ENCODE measurements at regions not wholly inside any gene's neighbourhood (a gene's known extent, or its start where the extent isn't known, plus 50 kb on each side); places are given as distances from the start of the nearest gene placed in this dataset.
"Not testable (repeated sequence)": the region's sequence is repeated elsewhere in the genome, so short reads cannot be mapped to it uniquely, and the experiment has no call there.

- Histone ChIP-seq H3K4me3 (ENCODE audit: low read length) (no peak overlapping the region), H3K36me3 (ENCODE audit: control insufficient read depth, insufficient read depth, low read length) (no peaks in the 10 kb centered on the region), H3K27ac (ENCODE audit: low read length) (no peak overlapping the region), H3K4me1 (ENCODE audit: control insufficient read depth, insufficient read depth, low read length) (no peaks in the 10 kb centered on the region), H3K9me3 (ENCODE audit: control insufficient read depth, insufficient read depth, low read length) (no peaks in the 10 kb centered on the region), H3K27me3 (ENCODE audit: control insufficient read depth, insufficient read depth, low read length) (no peaks in the 10 kb centered on the region)
- no CpG with 5 or more reads among the region's 6 CpGs for WGBS (ENCODE audit: insufficient coverage, insufficient read length)
- no peak for DNase-seq (ENCODE audit: low read depth, low spot score)
Observed at GRCh38 chr10:117761695-117762094, 219.1 kb downstream of the EMX2 start.

DNA sequence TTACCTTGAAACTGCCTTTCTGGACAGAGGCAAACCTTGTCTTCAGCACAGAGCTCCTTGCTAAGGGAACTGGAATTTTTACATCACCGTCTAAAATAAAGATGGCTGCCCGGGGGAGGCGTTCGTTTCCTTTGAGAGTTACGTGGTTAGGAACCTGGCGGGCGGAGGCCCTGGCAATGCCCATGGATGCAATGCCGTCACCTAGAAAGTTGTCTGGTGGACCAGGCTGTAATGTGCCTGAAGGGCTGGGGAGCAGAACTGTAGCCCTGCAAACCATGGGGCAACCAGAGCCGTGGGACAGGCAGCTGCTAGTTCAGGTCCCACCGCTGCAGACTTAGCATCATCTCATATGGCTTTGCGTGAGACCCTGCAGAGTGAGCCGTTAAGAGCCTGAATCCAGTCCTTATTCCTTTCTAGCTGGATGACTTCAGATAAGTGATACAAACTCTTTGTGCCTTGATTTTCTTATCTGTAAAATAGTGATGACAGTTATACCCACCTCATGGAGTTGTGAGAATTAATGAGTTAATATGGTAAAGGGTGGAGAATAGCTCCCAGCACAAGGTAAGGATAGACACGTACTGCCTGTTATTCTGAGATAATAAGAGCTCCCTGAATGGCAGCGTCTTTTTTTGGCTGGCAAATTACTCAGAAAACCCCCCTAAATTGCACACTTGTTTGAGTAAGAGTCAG, 219.7 kb downstream of the EMX2 start:
- WGBS (ENCODE audit: insufficient coverage, insufficient read length): no CpG with 5 or more reads among the region's 14 CpGs
- DNase-seq (ENCODE audit: low read depth, low spot score): no peak
- no peaks in the 10 kb centered on the region for H3K27me3 ChIP-seq (ENCODE audit: control insufficient read depth, insufficient read depth, low read length)

DNA sequence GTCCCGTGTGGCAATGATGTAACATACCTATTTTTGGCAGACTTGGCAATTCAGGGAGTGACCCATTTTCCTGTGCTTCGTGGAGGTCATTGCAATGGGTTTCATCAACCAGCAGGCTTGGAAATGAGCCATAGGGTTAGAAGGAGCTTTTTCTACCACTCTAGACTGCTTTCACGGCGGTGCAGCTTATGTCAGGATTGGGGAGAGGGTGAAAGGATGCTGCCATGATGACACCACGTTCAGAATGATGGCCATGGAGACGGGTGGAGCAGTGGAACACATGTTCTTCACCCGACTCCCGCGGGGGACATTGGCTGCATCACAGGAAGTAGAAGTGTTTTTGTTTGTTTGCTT, 220.2 kb downstream of the EMX2 start:
- H3K4me3 ChIP-seq (ENCODE audit: low read length): no peak overlapping the region
- H3K27me3 ChIP-seq (ENCODE audit: control insufficient read depth, insufficient read depth, low read length): no peaks in the 10 kb centered on the region
- H3K4me1 ChIP-seq (ENCODE audit: control insufficient read depth, insufficient read depth, low read length): no peaks in the 10 kb centered on the region
- H3K27ac ChIP-seq (ENCODE audit: low read length): no peak overlapping the region
- H3K9me3 ChIP-seq (ENCODE audit: control insufficient read depth, insufficient read depth, low read length): no peaks in the 10 kb centered on the region
- no peaks in the 10 kb centered on the region for H3K36me3 ChIP-seq (ENCODE audit: control insufficient read depth, insufficient read depth, low read length)
- no peak for DNase-seq (ENCODE audit: low read depth, low spot score)
- WGBS (ENCODE audit: insufficient coverage, insufficient read length): no CpG with 5 or more reads among the region's 9 CpGs

More for the DNA sequence above, 219.7 kb downstream of the EMX2 start:
- H3K27ac ChIP-seq (ENCODE audit: low read length): no peak overlapping the region
- no peaks in the 10 kb centered on the region for H3K4me1 ChIP-seq (ENCODE audit: control insufficient read depth, insufficient read depth, low read length)
- no peaks in the 10 kb centered on the region for H3K36me3 ChIP-seq (ENCODE audit: control insufficient read depth, insufficient read depth, low read length)
- H3K9me3 ChIP-seq (ENCODE audit: control insufficient read depth, insufficient read depth, low read length): no peaks in the 10 kb centered on the region
- no peak overlapping the region for H3K4me3 ChIP-seq (ENCODE audit: low read length)

DNA sequence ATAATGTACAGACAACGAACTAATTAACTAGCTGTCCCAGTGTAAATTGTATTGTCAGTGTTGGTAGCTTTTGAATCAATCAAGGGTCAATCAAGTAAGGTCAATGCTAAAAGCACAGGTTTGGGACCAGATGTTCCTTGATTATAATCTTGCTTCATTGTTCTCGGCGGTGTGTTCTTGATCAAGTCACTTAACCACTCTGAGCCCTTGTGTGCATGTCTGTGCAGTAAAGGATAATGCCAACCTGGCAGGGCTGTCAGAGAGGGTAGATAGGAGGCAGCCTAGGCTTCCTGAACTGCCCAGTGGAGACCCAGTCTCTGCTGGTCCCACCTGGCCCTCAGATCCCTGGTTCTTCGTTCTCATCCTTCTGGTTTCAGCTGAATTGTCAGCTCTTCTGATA, 221.0 kb downstream of the EMX2 start:
- Histone ChIP-seq H3K27ac (ENCODE audit: low read length) (no peak overlapping the region), H3K36me3 (ENCODE audit: control insufficient read depth, insufficient read depth, low read length) (no peaks in the 10 kb centered on the region), H3K27me3 (ENCODE audit: control insufficient read depth, insufficient read depth, low read length) (no peaks in the 10 kb centered on the region), H3K4me1 (ENCODE audit: control insufficient read depth, insufficient read depth, low read length) (no peaks in the 10 kb centered on the region), H3K9me3 (ENCODE audit: control insufficient read depth, insufficient read depth, low read length) (no peaks in the 10 kb centered on the region), H3K4me3 (ENCODE audit: low read length) (no peak overlapping the region)
- DNase-seq (ENCODE audit: low read depth, low spot score): no peak
- no CpG with 5 or more reads among the region's 4 CpGs for WGBS (ENCODE audit: insufficient coverage, insufficient read length)

DNA sequence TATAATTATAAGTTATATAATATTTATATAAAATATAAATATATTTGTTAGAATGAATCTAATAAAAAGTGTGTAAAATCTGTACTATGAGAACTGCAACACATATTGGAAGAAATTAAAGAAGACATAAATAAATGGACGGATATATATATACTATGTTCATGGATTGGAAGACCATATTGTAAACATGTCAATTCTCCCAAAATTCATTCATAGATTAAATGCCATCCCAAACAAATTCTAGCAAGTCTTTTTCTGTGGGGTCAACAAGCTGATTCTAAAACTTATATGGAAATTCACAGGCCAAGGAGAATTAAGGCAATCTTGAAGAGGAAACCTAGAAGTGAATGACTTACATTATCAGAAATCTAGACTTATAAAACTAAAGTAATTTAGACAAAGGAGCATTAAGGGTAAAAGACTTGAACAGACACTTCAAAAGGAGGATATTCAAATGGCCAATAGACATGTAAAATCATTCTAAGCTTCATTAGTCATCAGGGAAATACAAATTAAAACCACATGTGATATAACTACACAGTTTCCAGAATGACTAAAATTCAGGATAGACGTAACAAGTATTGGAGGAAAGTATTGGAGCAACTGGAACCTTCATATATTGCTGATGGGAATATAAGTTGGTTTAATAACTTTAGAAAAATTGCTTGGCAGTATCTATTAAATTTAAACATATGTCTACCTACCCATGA, 225.9 kb downstream of the EMX2 start:
- WGBS (ENCODE audit: insufficient coverage, insufficient read length): no CpG with 5 or more reads among the region's 2 CpGs
- Histone ChIP-seq H3K9me3 (ENCODE audit: control insufficient read depth, insufficient read depth, low read length) (no peaks in the 10 kb centered on the region), H3K4me1 (ENCODE audit: control insufficient read depth, insufficient read depth, low read length) (no peaks in the 10 kb centered on the region), H3K27ac (ENCODE audit: low read length) (no peak overlapping the region), H3K4me3 (ENCODE audit: low read length) (no peak overlapping the region), H3K27me3 (ENCODE audit: control insufficient read depth, insufficient read depth, low read length) (no peaks in the 10 kb centered on the region), H3K36me3 (ENCODE audit: control insufficient read depth, insufficient read depth, low read length) (no peaks in the 10 kb centered on the region)
- DNase-seq (ENCODE audit: low read depth, low spot score): no peak

DNA sequence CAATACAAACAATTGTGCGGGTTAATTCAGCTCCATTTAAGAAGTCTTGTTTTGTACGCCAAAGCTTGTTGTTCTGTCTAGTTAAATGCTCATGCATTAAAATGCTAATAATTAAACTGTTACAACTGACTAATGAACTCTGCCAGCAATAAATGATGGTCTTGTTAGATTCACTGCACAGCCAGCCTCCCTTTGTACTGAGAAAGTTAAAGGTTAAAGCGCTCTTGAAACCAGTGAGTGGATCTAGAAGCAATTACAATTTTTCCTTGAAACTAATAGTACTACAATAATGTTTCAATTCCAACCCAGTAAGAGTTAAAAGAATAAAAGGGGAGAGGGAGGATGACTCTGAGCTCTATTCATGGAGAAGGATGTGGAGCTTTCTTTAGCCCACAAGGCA, 233.0 kb downstream of the EMX2 start:
- WGBS (ENCODE audit: insufficient coverage, insufficient read length): no CpG with 5 or more reads among the region's 3 CpGs
- Histone ChIP-seq H3K4me1 (ENCODE audit: control insufficient read depth, insufficient read depth, low read length) (no peaks in the 10 kb centered on the region), H3K27me3 (ENCODE audit: control insufficient read depth, insufficient read depth, low read length) (no peaks in the 10 kb centered on the region), H3K4me3 (ENCODE audit: low read length) (no peak overlapping the region), H3K9me3 (ENCODE audit: control insufficient read depth, insufficient read depth, low read length) (no peaks in the 10 kb centered on the region), H3K27ac (ENCODE audit: low read length) (no peak overlapping the region), H3K36me3 (ENCODE audit: control insufficient read depth, insufficient read depth, low read length) (no peaks in the 10 kb centered on the region)
- DNase-seq (ENCODE audit: low read depth, low spot score): no peak

DNA sequence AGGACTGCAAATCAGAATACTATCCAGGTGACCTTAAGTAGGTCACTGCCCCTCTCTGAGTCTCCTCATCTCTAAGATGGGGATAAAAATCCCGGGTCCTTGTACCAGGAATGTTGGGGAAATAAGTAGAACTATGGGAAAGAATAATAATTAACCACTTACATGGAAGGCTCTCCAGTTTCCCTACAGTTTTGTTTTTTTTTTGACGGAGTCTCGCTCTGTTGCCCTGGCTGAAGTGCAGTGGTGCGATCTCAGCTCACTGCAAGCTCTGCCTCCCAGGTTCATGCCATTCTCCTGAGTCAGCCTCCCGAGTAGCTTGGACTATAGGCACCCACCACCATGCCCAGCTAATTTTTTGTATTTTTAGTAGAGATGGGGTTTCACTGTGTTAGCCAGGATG, 234.7 kb downstream of the EMX2 start:
- H3K4me1 ChIP-seq (ENCODE audit: control insufficient read depth, insufficient read depth, low read length); H3K9me3 ChIP-seq (ENCODE audit: control insufficient read depth, insufficient read depth, low read length); H3K4me3 ChIP-seq (ENCODE audit: low read length); DNase-seq (ENCODE audit: low read depth, low spot score); H3K36me3 ChIP-seq (ENCODE audit: control insufficient read depth, insufficient read depth, low read length); H3K27me3 ChIP-seq (ENCODE audit: control insufficient read depth, insufficient read depth, low read length); H3K27ac ChIP-seq (ENCODE audit: low read length): not testable (repeated sequence)
- no CpG with 5 or more reads among the region's 5 CpGs for WGBS (ENCODE audit: insufficient coverage, insufficient read length)

DNA sequence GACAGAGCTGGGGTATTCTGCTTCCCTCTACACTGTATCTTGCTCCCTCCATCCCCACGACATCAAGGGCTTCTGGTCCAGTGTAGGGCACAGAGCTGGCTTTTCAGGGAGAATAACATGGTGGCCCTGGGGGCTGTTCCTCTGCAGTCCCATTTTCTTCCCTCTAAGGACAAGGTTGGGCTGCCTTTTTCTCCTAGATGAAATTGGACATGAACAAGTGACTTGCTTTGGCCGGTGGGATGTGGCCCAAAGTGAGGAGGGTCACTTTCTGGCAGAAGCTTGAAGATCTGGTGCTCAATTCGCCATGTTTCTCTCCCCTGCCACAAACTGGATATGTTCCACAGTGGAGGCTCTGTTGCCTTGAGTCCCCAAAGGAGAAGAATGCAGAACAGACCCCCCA, 235.7 kb downstream of the EMX2 start:
- no peaks in the 10 kb centered on the region for H3K36me3 ChIP-seq (ENCODE audit: control insufficient read depth, insufficient read depth, low read length)
- H3K4me3 ChIP-seq (ENCODE audit: low read length): no peak overlapping the region
- H3K27ac ChIP-seq (ENCODE audit: low read length): no peak overlapping the region
- DNase-seq (ENCODE audit: low read depth, low spot score): no peak
- no peaks in the 10 kb centered on the region for H3K27me3 ChIP-seq (ENCODE audit: control insufficient read depth, insufficient read depth, low read length)
- no CpG with 5 or more reads among the region's 3 CpGs for WGBS (ENCODE audit: insufficient coverage, insufficient read length)
- H3K4me1 ChIP-seq (ENCODE audit: control insufficient read depth, insufficient read depth, low read length): no peaks in the 10 kb centered on the region
- H3K9me3 ChIP-seq (ENCODE audit: control insufficient read depth, insufficient read depth, low read length): no peaks in the 10 kb centered on the region

GRCh38 chr10:117780411-117780810, 237.9 kb downstream of the EMX2 start:
- DNase-seq (ENCODE audit: low read depth, low spot score): no peak
- 100% methylated on average over 1 of the region's 1 CpG for WGBS (ENCODE audit: insufficient coverage, insufficient read length)
- H3K27me3 ChIP-seq (ENCODE audit: control insufficient read depth, insufficient read depth, low read length): no peaks in the 10 kb centered on the region
- H3K36me3 ChIP-seq (ENCODE audit: control insufficient read depth, insufficient read depth, low read length): no peaks in the 10 kb centered on the region
- H3K4me1 ChIP-seq (ENCODE audit: control insufficient read depth, insufficient read depth, low read length): no peaks in the 10 kb centered on the region
- H3K4me3 ChIP-seq (ENCODE audit: low read length): no peak overlapping the region
- no peak overlapping the region for H3K27ac ChIP-seq (ENCODE audit: low read length)
- H3K9me3 ChIP-seq (ENCODE audit: control insufficient read depth, insufficient read depth, low read length): no peaks in the 10 kb centered on the region

- no peaks in the 10 kb centered on the region for H3K4me1 ChIP-seq (ENCODE audit: control insufficient read depth, insufficient read depth, low read length)
- no peaks in the 10 kb centered on the region for H3K36me3 ChIP-seq (ENCODE audit: control insufficient read depth, insufficient read depth, low read length)
- WGBS (ENCODE audit: insufficient coverage, insufficient read length): no CpG with 5 or more reads among the region's 7 CpGs
- no peaks in the 10 kb centered on the region for H3K27me3 ChIP-seq (ENCODE audit: control insufficient read depth, insufficient read depth, low read length)
- no peak overlapping the region for H3K4me3 ChIP-seq (ENCODE audit: low read length)
- DNase-seq (ENCODE audit: low read depth, low spot score): no peak
- no peaks in the 10 kb centered on the region for H3K9me3 ChIP-seq (ENCODE audit: control insufficient read depth, insufficient read depth, low read length)
- no peak overlapping the region for H3K27ac ChIP-seq (ENCODE audit: low read length)
Observed at GRCh38 chr10:117781216-117781831, 238.8 kb downstream of the EMX2 start.
